Naive thymus-derived CD4-positive, alpha-beta T cell (primary cell): ENCODE measurements at regions not wholly inside any gene's neighbourhood (a gene's known extent, or its start where the extent isn't known, plus 50 kb on each side); places are given as distances from the start of the nearest gene placed in this dataset.
A peak's percentile ranks its signal among the peaks of the same experiment; 100 is the strongest.

ENCODE experiments used
- ATAC-seq: fragments of 150-1000 bp; cut with Tn5 transposase; 2 replicates; pipeline ENCODE4 v1.10.0; 2021; ENCODE audit warnings: mild to moderate bottlenecking, moderate library complexity
- CTCF ChIA-PET: fragments of 350-600 bp; sonication (Branson Sonifier 250); formaldehyde crosslinking; loops from one replicate; lab custom pipeline; 2021; ENCODE audit warnings: antibody characterized with exemption; lab: Charles Lee
- POLR2A ChIA-PET: fragments of 350-600 bp; sonication (Branson Sonifier 250); formaldehyde crosslinking; loops from one replicate; lab custom pipeline; 2021; ENCODE audit warnings: antibody characterized with exemption, inconsistent platforms; lab: Charles Lee
- DNase-seq, 9 donors: peaks; one replicate each; pipeline versions ENCODE4 v3.0.0 to v3.0.0-alpha.2; 2020 to 2022; ENCODE audit warnings: mixed read lengths in 1 of 9
- H3K27ac ChIP-seq: one replicate; pipeline ENCODE4 v1.7.0; 2013; ENCODE audit warnings: mild to moderate bottlenecking, low read depth, low read length, moderate library complexity
- H3K27me3 ChIP-seq, 2 donors: one replicate each; pipeline ENCODE4 v1.7.0; 2013; ENCODE audit warnings: low read length in 2 of 2, mild to moderate bottlenecking in 2 of 2, moderate library complexity in 2 of 2; ENCODE audit not compliant: control insufficient read depth in 2 of 2, insufficient read depth in 2 of 2
- H3K36me3 ChIP-seq, 3 experiments: 1 replicate in 2 of 3; 2 replicates in 1 of 3; pipeline ENCODE4 v1.7.0; 2013; ENCODE audit warnings: low read length in 3 of 3, mild to moderate bottlenecking in 3 of 3, moderate library complexity in 1 of 3; ENCODE audit not compliant: insufficient read depth in 3 of 3, control insufficient read depth in 2 of 3
- H3K4me1 ChIP-seq, 2 donors: one replicate each; pipeline ENCODE4 v1.7.0; 2013; ENCODE audit warnings: low read length in 2 of 2, mild to moderate bottlenecking in 2 of 2, moderate library complexity in 1 of 2; ENCODE audit not compliant: control insufficient read depth in 2 of 2, insufficient read depth in 2 of 2
- H3K4me3 ChIP-seq: 2 replicates; pipeline ENCODE4 v1.7.0; 2013; ENCODE audit warnings: mild to moderate bottlenecking, low read length
- H3K9me3 ChIP-seq, 3 experiments: 1 replicate in 2 of 3; 2 replicates in 1 of 3; pipeline ENCODE4 v1.7.0; 2013; ENCODE audit warnings: low read length in 3 of 3; ENCODE audit not compliant: control insufficient read depth in 2 of 3
- H3K27ac Mint-ChIP-seq, 9 donors: one replicate each; pipeline ENCODE4 v1.8.0; 2020 to 2022; ENCODE audit warnings: mixed read lengths in 9 of 9, mild to moderate bottlenecking in 8 of 9, moderate library complexity in 5 of 9, inconsistent platforms in 2 of 9
- H3K27me3 Mint-ChIP-seq, 5 donors: one replicate each; pipeline ENCODE4 v1.8.0; 2021 to 2022; ENCODE audit warnings: mixed read lengths in 5 of 5, mild to moderate bottlenecking in 1 of 5
- H3K36me3 Mint-ChIP-seq, 5 donors: one replicate each; pipeline ENCODE4 v1.8.0; 2020 to 2022; ENCODE audit warnings: mixed read lengths in 5 of 5, mild to moderate bottlenecking in 3 of 5, inconsistent platforms in 1 of 5
- H3K4me1 Mint-ChIP-seq, 7 donors: one replicate each; pipeline ENCODE4 v1.8.0; 2020 to 2022; ENCODE audit warnings: mixed read lengths in 7 of 7, mild to moderate bottlenecking in 3 of 7, inconsistent platforms in 1 of 7
- H3K4me3 Mint-ChIP-seq, 10 donors: one replicate each; pipeline ENCODE4 v1.8.0; 2020 to 2022; ENCODE audit warnings: mild to moderate bottlenecking in 10 of 10, mixed read lengths in 10 of 10, moderate library complexity in 6 of 10, inconsistent platforms in 2 of 10
- H3K9me3 Mint-ChIP-seq, 11 donors: one replicate each; pipeline ENCODE4 v1.8.0; 2020 to 2022; ENCODE audit warnings: mixed read lengths in 11 of 11, mild to moderate bottlenecking in 4 of 11, inconsistent platforms in 1 of 11, moderate library complexity in 1 of 11
- intact Hi-C, 2 donors: fragments of 100-400 bp; cut with micrococcal nuclease; formaldehyde crosslinking; loops; one replicate each; pipeline ENCODE4 v1.15.1; 2023

DNA sequence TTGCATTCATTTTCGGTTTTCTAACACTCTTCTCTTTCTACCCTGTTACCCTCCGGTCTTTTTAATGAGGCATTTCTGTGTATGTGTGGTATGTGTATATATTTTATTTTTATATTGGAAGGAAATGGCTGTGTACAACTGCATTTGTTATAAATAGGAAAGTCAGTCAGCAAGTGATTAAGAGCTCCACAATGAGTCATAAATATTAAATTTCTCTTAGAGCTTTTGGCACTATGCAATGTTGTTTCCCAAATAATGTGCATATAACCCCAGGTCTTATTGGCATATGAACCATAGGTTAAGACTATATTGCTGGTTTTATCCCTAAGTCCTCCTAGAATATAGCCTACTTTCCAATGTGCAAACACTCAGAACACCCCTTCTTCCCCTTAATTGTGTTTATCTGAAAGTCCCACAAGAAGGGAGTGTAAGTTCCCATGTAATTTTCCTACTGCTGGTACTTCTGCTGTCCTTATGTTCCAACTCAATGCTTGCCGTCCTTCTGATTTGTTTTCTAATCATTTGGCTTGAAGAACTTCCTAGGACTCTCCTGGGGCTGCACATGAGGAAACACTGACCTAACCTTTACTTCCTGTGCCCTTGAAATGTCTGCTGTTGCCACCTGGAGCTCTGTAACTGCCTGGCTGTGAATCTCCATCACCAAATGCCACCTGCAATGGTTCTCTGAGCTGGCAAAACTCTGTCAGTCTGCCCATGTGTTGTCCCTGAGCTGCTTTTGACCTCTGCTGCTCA lies 65.5 kb upstream of the PCSK5 start:
- ATAC-seq (no peak), DNase-seq (no peak)
- H3K27me3 Mint-ChIP-seq, result peaks cover 3 to 42% (median 26%) of the 10 kb centered on the region in 5 donors
- no peaks in the 10 kb centered on the region for H3K4me1 ChIP-seq
- no peak overlapping the region for H3K4me3 ChIP-seq
- peaks cover 0 to 4% (median 0%) of the 10 kb centered on the region in 5 donors for H3K36me3 Mint-ChIP-seq
- H3K9me3 ChIP-seq, result no peaks in the 10 kb centered on the region
- H3K4me3 Mint-ChIP-seq, result no peak overlapping the region
- no peaks in the 10 kb centered on the region for H3K36me3 ChIP-seq
- POLR2A ChIA-PET, result no interaction called here
- intact Hi-C loops, result no loop called here
- H3K9me3 Mint-ChIP-seq, result peaks cover 0 to 9% (median 0%) of the 10 kb centered on the region in 11 donors
- no peak overlapping the region for H3K27ac Mint-ChIP-seq
- no peak overlapping the region for H3K27ac ChIP-seq
- no peaks in the 10 kb centered on the region for H3K4me1 Mint-ChIP-seq
- CTCF ChIA-PET, result no interaction called here
- H3K27me3 ChIP-seq, result no peaks in the 10 kb centered on the region

DNA sequence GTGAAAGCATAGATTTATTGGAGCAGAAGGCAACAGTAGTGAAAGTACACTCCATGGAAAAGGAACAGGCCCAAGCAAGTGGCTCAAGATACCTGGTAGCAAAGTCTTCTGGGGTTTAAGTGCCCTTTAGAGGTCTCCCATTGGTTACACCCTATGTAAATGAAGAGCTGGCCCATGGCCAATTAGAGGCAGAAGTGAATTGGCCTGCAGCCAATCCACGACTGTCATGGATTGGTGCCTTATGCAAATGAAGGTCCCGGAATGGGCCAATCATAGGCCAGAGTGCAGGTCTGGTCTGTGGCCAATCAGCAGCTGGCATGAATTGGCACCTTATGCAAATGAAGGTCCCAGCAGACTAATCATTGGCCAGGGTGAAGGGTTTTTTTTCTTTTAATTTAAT lies 64.2 kb upstream of the PCSK5 start:
- H3K4me3 ChIP-seq, result no peak overlapping the region
- POLR2A ChIA-PET, result no interaction called here
- CTCF ChIA-PET, result no interaction called here

DNA sequence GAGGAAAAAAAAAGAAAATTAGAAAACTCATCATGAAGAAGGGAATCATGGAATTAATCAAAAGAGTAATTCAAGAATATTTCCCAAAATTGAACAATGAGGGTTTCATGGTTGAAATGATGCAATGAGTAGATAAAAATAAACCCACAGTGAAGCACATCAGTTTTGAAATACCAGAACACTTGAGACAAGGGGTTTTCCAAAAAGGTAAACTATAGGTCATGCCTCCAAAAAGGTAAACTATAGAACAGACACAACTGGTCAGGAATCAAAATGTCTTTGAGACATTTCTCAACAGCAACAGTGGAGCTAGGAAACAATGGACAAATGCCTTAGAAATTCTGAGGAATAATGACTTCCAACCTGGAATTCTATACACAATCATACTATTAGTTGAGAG lies 60.2 kb upstream of the PCSK5 start:
- H3K27ac ChIP-seq, result no peak overlapping the region
- no peaks in the 10 kb centered on the region for H3K9me3 ChIP-seq
- H3K4me1 ChIP-seq, result no peaks in the 10 kb centered on the region
- Mint-ChIP-seq H3K27ac (no peak overlapping the region), H3K27me3 (peaks cover 2 to 18% (median 12%) of the 10 kb centered on the region in 5 donors), H3K9me3 (peaks cover 0 to 3% (median 0%) of the 10 kb centered on the region in 11 donors), H3K4me3 (no peak overlapping the region), H3K4me1 (no peaks in the 10 kb centered on the region), H3K36me3 (no peaks in the 10 kb centered on the region)
- ChIA-PET POLR2A (no interaction called here), CTCF (no interaction called here)
- no peak for DNase-seq
- no peak overlapping the region for H3K4me3 ChIP-seq
- intact Hi-C loops, result no loop called here
- no peaks in the 10 kb centered on the region for H3K36me3 ChIP-seq
- no peaks in the 10 kb centered on the region for H3K27me3 ChIP-seq
- no peak for ATAC-seq

More for the DNA sequence above, 64.2 kb upstream of the PCSK5 start:
- H3K9me3 ChIP-seq, result no peaks in the 10 kb centered on the region
- no peak overlapping the region for H3K4me3 Mint-ChIP-seq
- peaks cover 0 to 4% (median 0%) of the 10 kb centered on the region in 5 donors for H3K36me3 Mint-ChIP-seq
- no peak overlapping the region for H3K27ac ChIP-seq
- H3K27me3 ChIP-seq, result no peaks in the 10 kb centered on the region
- no peaks in the 10 kb centered on the region for H3K36me3 ChIP-seq
- intact Hi-C loops, result no loop called here
- no peaks in the 10 kb centered on the region for H3K4me1 ChIP-seq
- peaks cover 3 to 32% (median 23%) of the 10 kb centered on the region in 5 donors for H3K27me3 Mint-ChIP-seq
- H3K9me3 Mint-ChIP-seq, result peaks cover 0 to 4% (median 0%) of the 10 kb centered on the region in 11 donors
- no peak for DNase-seq
- peak overlapping the region in 1 of 9 donors; percentile 3 for H3K27ac Mint-ChIP-seq
- no peak for ATAC-seq
- no peaks in the 10 kb centered on the region for H3K4me1 Mint-ChIP-seq

DNA sequence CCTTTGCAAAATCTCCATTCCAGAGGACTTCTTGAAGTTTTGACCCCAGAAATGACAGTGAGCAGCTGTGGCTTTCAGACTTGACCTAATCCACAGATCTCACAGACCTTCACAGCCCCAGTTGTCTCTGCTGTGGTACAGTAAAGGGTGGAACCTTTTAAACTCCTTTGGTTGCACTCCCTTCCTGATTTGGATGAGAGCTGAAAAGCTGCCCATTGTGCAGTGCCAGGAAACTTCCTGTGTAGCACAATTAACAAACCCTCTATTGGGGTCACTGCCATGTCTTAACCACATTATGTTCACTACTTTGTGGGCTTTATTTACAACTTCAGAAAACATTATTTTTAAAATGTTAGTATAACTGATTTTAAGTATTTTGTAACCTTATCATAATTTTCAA lies 56.7 kb upstream of the PCSK5 start:
- CTCF ChIA-PET, result no interaction called here

DNA sequence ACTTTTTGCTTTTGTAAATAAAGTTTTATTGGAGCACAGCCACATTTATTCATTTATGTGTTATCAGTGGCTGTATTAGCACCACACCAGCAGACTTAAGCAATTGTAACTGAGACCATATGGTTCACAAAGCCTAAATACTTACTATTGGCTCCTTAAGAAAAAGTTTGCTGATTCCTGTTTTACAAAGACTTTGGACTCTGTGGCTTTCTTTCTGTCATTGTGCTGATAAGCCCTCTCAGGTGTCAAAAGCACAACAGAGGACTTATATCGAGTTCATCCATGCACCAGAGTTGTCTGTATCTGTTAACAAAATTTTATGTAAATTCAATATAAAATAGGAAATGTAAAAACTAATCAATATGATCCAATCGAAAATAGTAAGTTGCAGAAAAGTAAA lies 55.6 kb upstream of the PCSK5 start:
- intact Hi-C loops, result no loop called here
- Histone ChIP-seq H3K27ac (no peak overlapping the region), H3K4me3 (no peak overlapping the region), H3K4me1 (no peaks in the 10 kb centered on the region), H3K36me3 (no peaks in the 10 kb centered on the region), H3K9me3 (no peaks in the 10 kb centered on the region), H3K27me3 (no peaks in the 10 kb centered on the region)
- H3K27ac Mint-ChIP-seq, result no peak overlapping the region
- H3K9me3 Mint-ChIP-seq, result no peaks in the 10 kb centered on the region
- ATAC-seq (no peak), DNase-seq (no peak)
- no peaks in the 10 kb centered on the region for H3K4me1 Mint-ChIP-seq
- POLR2A ChIA-PET, result no interaction called here
- peaks cover 0 to 5% (median 0%) of the 10 kb centered on the region in 5 donors for H3K27me3 Mint-ChIP-seq
- no peaks in the 10 kb centered on the region for H3K36me3 Mint-ChIP-seq
- CTCF ChIA-PET, result no interaction called here
- no peak overlapping the region for H3K4me3 Mint-ChIP-seq

More for the DNA sequence above, 56.7 kb upstream of the PCSK5 start:
- Histone ChIP-seq H3K4me3 (no peak overlapping the region), H3K27ac (no peak overlapping the region), H3K27me3 (no peaks in the 10 kb centered on the region), H3K36me3 (no peaks in the 10 kb centered on the region), H3K4me1 (no peaks in the 10 kb centered on the region), H3K9me3 (no peaks in the 10 kb centered on the region)
- POLR2A ChIA-PET, result no interaction called here
- Mint-ChIP-seq H3K27me3 (peaks cover 0 to 5% (median 0%) of the 10 kb centered on the region in 5 donors), H3K4me1 (no peaks in the 10 kb centered on the region), H3K4me3 (no peak overlapping the region), H3K9me3 (no peaks in the 10 kb centered on the region), H3K27ac (no peak overlapping the region), H3K36me3 (no peaks in the 10 kb centered on the region)
- intact Hi-C loops, result no loop called here
- no peak for ATAC-seq
- no peak for DNase-seq
